GM18858 (cell line): ENCODE measurements at regions not wholly inside any gene's neighbourhood (a gene's known extent, or its start where the extent isn't known, plus 50 kb on each side); places are given as distances from the start of the nearest gene placed in this dataset.

Experiments used
- ATAC-seq: cut with Tn5 transposase; IDR thresholded peaks from one replicate; pipeline ENCODE4 v1.9.1; 2021; ENCODE audit not compliant: unreplicated experiment

DNA sequence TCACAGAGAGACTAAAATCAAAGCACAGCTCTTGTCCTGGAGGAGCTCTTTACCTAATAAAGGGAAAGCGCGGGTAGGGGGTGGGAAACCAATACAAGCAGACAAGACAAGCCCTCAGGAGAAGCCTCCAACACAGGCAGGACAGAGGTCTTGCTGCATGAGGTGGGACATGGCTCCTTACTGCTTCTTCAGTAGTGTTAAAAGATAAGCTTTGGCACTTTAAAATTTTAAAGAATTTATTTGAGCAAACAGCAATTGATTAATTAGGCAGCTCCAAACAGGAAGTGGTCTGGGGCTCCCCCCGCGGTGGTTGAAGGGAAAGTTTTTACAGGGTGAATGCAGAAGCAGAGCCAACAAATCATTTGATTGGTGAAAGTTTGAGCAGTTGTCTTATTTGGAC is 50.3 kb upstream of the MACC1 start:
- ATAC-seq: no peak

DNA sequence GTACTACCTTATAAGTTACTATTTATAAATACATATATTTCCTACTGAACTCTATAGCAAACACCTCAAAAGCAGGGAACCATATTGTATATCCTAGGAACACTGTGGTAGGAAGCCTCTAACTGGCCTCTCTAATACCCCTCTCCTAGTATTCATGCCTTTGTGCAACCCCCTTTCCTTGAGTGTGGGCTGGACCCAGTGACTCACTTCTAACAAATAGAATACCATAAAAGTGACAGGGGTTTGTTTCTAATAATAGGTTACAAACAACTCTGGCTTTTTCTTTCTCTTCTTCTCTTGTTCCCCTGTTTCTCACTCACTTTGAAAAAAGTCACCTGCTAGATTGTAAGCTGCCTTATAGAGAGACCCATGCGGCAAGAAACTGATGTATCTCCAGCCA is 51.6 kb upstream of the MACC1 start:
- ATAC-seq: no peak

DNA sequence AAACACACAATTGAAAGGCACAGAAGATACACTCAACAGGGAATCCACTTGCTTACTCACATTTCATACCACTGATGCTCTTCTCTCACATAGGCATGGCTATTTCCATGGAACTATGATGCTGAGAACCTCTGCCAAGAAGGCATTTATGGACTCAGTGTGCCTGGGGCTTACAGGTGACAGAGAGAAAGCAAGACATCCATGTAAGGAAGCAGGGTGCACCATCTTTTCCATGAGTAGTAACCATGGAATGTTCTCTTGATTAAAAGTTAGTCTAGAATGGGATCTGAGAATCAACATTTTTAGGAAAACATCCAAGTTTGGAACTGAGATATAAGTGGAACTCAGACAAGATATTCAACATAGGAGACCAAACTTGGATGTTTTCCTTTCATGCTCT is 52.5 kb upstream of the MACC1 start:
- ATAC-seq: no peak

DNA sequence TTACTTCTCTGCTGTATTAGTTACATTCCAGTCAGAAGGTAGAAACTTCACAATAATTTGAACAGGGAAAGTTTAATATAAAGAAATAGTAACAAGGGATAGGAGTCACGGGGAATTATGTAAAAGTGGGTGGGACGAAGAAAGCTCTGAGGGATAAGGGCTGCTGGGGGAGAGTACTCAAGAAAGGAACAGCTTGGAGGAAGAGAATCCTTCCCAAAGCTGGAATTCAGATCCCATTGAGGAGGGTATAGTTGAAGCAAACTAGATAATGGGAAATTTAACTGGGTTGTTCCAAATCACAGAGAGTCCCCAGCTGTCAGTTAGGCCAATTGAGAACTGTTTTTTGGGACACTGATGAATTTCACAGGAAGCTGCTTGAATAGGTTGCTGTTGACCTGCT is 53.2 kb upstream of the MACC1 start:
- ATAC-seq: no peak

DNA sequence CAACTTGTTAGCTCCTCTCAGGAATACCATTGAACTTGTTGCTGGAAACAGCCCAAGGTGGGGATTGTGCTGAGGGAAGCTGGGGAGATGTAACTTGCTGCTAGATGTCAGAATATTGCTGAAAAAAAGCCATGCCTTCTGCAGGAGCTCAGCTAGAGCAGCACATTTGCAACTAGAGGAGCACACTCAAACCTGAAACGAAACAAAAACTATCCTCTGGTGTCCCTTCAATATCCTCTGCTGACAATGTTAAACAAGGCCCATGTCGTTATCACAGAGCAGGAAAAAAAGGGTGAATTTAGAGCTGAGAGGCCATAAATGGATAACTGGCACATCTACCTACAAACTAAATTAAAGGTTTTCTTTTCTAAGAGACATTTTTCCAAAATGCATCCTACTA is 53.7 kb upstream of the MACC1 start:
- ATAC-seq: peak; percentile 94

DNA sequence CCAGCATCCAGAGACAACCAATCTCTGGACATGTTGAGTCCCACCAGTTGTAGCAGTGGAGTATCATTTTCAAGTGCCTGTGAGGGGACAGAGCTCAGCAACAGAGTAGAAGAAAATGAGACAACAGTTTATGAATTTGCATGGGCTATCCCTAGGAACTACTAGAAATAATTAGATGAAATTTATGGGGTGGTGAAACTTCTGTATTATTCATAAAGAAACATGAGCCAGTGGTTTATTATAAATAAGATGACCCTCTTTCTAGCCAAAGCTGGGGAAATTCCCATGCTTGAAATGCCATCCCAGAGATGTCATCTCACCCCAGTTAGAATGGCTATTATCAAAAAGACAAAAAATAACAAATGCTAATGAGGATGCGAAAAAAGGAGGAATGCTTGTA is 55.1 kb upstream of the ITGB8 start:
- ATAC-seq: no peak

DNA sequence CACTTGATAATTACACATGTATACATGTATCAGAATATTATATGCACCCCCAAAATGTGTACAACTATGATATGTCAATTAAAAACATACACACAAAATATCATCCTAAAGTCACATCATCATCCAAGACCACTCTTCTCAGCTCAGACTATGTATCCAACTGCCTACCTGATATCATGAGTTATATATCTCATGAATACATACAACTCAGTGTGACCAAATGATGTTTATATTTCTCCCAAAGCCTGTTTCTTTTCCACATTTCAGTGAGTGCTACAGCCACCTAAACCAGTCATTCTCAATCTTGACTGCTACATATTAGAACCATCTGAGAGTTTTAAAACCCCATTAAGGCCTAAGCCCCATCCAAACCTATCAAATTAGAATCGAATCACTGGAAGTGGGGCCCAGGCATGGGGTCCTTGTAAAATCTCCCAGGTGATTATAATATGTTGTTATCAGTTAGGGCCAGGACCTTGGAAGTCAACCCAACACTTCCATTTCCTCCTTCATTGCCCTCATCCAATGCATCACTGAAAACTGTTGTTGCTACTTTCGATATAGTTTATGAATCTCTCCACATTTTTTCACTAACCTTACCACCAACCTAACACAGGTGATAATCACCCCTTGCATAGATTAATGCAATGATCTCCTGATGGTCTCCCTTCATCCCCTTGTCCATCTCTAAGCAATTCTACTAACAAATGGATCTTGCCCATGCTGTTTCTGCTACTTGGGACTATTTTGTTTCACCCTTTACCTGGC is 53.8 kb upstream of the ITGB8 start:
- no peak for ATAC-seq

DNA sequence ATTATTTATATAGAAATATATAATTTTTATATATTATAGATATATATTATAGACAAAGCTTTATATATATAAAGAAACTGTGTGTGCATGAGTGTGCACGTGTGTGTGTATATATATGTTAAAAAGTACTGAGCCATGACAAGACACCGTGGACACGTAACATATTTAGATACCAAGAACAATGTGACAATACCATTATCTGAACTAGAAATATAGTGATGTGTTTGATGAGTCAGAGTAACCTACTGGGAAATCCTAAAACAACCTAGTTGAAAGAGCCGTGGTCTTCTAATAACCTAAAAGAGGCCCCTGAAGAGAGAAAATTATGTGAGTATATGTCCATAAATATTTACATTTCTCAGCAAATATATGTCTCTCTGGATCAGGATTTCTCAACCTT is 50.7 kb upstream of the ITGB8 start:
- ATAC-seq: no peak

DNA sequence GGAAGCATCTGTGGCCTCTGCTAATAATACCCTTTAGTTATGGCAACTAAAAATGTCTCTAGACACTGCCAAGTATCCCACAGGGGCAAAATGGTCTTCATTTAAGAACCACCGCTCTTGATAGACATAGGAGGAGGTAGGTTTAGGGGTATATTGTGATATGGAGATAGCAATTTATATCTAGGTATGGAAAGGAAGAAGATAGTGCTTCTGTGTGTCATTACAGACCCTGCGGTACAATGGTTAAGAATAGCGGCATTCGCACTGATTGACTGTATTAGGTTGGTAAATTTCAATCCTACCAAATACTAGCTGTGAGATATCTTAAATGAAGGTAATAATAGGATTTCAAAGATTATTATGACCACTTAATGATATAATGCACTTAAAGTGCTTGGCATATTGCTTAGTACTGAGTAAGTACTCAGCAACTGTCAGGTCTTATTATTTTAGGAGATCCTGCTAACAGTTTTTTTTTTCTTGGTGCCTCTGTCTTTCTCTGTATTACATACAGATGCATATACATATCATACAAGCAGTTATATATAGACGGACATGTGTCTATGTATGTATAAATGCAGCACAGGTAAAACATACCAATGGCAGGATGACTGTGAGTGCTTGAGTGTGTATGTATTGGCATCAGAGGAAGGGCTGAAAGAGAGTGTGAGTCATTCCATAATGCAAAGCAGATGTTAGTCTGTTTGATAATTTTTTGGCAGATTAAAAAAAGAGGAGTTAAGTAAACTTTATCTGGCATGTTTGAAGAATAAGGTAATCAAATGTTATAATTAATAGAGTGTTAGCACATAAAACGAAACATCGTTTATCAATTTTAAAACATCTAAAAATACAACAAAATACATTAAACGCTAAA is 50.0 kb upstream of the ITGB8 start:
- no peak for ATAC-seq
